Erythroblast (primary cell): ENCODE measurements at regions not wholly inside any gene's neighbourhood (a gene's known extent, or its start where the extent isn't known, plus 50 kb on each side); places are given as distances from the start of the nearest gene placed in this dataset.

Experiments used
- GATA1 ChIP-seq: IDR thresholded peaks from 2 replicates; pipeline ENCODE4 v1.6.1; 2011; ENCODE audit warnings: low read depth, mild to moderate bottlenecking, control low read depth, low read length, moderate library complexity
- POLR2A ChIP-seq: IDR thresholded peaks from 2 replicates; pipeline ENCODE4 v1.6.1; 2011; ENCODE audit warnings: mild to moderate bottlenecking, low read length

- TF ChIP-seq POLR2A (no peak), GATA1 (no peak)
Measured at GRCh38 chr5:124507688-124508087, 238.8 kb downstream of the ZNF608 start.
